Skin epidermis (tissue), 12 donors: ENCODE measurements at regions not wholly inside any gene's neighbourhood (a gene's known extent, or its start where the extent isn't known, plus 50 kb on each side); places are given as distances from the start of the nearest gene placed in this dataset.
A peak's percentile ranks its signal among the peaks of the same experiment; 100 is the strongest.

Experiments
- H3K27ac ChIP-seq, 21 experiments: fragments of 200-600 bp; sonication (generic) in 11 of 21; one replicate each; pipeline ENCODE4 v1.5.0; 2020; ENCODE audit warnings: mild to moderate bottlenecking in 3 of 21, inconsistent platforms in 2 of 21, moderate library complexity in 2 of 21
- H3K4me3 ChIP-seq, 7 experiments: fragments of 200-600 bp; sonication (generic) in 2 of 7; one replicate each; pipeline ENCODE4 v1.5.0; 2020; ENCODE audit warnings: inconsistent platforms in 2 of 7, mild to moderate bottlenecking in 2 of 7, moderate library complexity in 1 of 7

DNA sequence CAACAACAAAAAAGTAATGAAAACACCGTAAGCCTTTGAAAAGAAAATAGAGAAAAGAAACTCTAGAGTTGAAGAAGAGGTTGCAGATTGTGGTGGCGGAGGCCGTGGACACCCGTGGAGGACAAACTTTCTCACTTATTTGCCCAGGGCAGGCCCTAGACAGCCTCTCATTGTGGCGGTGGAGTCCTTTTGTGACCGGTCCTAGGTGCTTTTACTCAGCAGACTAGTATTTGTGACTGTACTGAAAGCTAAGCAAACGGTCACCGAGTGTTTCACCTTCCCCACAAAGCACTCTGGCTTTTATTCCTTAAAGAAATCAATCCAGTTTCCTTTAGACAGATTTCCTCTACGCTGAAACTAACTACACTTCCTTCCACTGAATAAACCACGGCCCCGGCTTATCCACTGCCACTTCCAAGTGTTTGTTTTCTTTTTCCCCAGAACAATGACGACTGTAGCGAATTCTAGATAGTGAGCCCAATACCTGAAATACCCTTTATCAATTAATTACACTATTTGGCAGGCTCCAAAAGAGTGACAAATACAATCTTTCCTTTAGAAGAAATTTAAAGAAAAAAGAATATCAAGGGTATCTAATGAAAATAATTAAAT is 210.2 kb upstream of the TARS1 start:
- H3K27ac ChIP-seq = peak overlapping the region in 2 of 21 experiments; percentile 14 to 21
- H3K4me3 ChIP-seq = no peak overlapping the region

DNA sequence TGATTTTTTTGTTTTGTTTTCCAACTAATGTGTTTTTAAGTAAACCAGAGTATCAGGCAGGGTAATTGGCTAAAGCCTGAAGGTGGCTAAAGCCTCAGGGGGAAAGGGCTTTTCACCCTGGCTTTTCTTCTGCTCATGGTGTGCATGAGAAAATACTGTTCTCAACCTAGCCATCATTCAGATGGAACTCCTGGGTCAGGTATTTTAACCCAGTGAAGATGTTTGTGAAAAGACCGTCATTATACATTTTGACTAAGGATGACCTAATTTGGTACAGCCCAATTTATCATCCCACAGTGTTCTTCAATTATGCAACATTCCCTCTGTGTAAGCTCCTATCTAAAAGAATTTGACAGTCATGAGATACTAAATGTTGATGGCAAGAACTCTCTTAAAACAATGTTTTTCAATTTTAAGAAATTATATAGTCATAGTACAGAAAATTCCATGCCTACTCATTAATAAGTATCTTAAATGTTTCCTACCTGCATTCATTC is 209.5 kb upstream of the TARS1 start:
- no peak overlapping the region for H3K4me3 ChIP-seq
- H3K27ac ChIP-seq = no peak overlapping the region

DNA sequence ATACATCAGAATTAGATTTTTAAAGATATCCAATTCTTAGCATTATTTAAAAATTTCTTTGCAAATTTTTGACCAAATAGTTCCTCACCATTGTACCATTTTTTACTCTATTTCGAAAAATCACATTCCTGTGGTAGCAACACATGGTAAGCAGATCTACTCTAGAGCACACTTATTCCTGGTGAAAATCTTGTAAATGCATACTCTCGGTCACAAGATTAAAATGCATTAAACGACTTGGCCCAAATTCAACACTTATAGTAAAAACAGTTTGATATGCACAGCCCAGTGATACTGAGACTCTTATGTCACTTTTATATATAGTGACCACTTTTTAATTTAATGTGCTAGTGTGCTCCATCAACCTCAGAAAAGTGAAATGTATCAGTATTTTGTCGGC is 208.8 kb upstream of the TARS1 start:
- Histone ChIP-seq H3K27ac (no peak overlapping the region), H3K4me3 (no peak overlapping the region)

DNA sequence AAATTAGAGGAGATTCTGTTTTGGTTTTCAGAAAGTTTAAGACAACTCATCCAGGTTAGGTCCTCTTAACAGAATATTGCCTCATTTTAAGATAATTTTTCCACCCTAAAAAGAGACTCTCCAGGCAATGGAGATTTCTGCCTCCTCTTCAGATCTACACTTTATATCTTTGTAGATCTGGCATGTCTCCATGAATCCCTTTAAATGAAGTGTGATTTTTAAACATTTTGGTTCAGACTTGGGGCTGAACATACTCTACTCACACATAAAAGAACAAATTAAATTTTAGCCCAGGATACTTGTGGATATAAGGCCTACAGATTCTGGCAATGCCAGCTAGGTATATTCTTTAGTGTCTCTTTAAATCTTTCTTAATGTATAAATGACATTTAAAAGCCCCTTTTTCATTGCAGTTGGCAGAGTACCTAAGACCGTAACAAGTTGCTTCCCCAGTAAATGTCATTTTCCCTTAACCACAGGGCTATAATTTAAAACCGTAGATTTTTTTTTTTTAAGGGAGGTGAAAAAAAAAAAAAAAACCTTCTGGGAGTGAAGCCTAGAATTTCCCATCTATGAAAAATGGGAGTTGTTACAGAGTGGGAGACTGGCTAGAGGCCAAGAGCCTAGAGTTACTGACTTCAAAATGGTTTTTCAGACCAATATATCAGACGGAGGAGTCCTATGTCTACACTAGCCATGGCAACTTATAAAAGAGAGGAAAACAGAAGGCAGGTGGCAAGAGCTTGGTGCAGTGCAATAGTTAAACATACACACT is 207.8 kb upstream of the TARS1 start:
- Histone ChIP-seq H3K27ac (no peak overlapping the region), H3K4me3 (no peak overlapping the region)

DNA sequence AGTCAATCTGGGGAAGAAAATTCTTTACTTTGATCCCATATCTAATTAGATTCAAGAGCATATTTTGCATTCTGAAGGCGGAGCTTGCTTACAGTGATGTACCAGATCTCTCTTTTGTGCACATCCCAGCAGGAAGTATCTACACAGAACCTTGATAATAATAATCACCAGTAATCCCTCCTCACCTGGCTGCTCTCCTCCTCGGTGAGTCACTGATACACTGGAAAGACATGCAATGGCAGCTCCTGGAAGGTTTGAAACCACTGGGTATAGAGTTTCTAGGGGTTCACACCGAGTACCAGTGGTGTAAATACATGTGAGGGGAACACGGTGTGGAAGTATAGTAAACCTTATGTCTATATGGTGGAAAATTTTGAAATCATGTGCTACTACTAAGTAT is 205.5 kb upstream of the TARS1 start:
- no peak overlapping the region for H3K4me3 ChIP-seq
- H3K27ac ChIP-seq = no peak overlapping the region

DNA sequence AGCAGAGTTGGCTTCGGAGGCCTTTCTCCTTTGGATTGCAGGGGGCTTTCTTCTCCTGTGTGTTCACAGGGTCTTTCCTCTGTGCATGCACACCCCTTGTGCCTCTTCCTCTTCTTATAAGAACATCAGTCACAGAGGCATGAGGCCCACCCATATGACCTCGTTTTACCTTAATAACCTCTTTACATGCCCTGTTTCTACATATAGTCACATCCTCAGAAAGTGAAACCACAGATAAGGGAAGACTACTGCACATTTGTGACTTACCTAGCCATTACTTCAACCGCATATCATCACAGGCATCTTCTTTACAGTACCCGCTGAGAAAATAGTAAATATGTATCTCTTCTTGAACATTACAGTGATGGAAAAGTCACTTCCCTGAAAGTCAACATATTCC is 204.9 kb upstream of the TARS1 start:
- H3K27ac ChIP-seq = no peak overlapping the region
- no peak overlapping the region for H3K4me3 ChIP-seq

DNA sequence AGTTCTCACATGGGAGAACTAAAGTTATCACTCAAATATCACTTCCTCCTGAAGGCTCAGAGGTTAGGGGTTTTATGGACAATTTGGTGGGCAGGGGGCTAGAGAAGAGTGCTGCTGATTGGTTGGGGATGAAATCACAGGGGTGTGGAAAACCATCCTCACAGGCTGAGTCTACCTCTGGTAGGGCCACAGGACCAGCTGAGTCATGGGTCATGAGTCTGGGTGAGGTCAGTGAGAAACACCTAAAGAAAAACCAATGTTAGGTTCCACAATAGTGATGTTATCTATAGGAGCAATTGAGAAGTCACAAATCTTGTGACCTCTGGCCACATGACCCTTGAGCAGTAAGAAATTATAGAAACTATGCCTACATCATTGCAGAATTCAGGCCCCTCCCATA is 203.3 kb upstream of the TARS1 start:
- no peak overlapping the region for H3K27ac ChIP-seq
- no peak overlapping the region for H3K4me3 ChIP-seq

DNA sequence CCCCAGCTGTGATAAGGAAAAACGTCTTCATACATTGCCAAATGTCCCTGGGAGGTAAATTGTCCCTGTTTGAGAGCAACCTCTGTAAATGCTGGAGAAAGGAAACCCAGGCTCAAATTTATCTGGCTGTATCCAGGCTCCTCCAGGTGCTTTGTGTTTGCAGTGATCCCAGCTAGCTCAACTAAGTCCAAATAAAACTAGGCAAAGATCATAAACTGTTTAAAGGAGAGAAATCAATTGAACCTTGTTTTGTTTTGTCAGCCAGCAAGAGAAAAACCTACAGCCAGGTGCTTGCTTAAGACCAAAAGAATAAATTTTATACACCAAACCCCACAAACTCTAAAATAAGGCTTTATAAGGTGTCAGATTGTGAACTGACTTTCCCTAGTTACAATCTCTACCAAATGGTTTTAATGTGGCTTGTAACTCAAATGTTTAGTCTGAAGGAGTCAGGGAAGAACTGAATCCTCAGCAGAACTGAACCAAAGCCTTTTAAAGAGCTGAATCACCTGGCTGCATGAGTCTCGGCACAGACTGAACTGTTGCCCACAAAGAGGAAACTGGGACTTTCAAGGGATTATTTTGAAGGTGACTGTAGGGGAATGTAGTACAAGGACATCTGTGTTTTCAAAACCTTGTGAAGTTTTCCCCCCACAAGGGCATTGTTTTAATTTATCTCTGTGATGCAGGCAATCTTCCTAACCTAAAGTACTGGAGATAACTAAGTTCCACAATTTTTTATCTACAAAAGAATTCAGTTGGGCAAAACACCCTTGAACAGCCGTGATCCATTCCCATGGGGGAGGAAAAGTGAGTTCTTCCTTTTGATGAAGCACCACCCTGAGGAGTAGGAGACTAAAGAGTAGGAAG is 201.7 kb upstream of the TARS1 start:
- no peak overlapping the region for H3K4me3 ChIP-seq
- H3K27ac ChIP-seq = no peak overlapping the region

DNA sequence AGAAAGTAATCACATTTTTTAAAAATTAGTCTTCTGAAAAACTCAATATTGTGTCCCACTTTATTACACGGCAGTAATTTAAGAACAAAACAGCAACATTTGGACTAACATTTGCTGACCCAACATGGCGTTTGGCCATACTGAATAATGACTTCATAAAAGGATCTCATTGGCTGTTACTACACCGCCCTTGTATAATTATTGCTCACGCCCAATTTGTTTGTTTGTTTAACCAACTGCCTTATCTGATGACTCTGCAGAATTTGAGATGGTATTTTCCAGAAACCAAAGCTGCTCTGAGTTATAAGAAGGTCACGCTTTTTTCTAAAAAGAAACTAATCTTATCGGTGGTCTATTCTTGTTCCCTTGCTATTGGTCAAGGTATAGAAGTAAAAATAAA is 200.2 kb upstream of the TARS1 start:
- no peak overlapping the region for H3K4me3 ChIP-seq
- H3K27ac ChIP-seq = no peak overlapping the region

DNA sequence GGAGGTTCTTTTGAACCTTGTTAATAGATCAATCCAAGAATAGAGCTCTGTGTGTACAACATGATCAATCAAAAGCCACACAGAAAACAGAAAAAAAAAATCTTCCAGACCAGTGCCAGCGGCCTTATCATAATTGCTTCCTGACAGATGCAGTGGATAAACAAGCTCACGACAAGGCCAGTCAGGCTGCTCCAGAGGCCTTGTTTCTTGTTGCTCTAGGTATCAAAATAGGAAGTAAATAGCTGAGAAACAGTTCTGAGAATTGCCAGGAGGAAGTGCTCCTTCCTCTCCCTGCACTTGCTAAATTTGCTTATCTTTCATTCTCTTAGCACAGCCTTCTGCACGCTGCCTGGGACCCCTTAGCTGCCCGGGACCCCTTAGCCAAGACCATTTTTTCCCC is 199.0 kb upstream of the TARS1 start:
- Histone ChIP-seq H3K4me3 (no peak overlapping the region), H3K27ac (peak overlapping the region in 1 of 21 experiments; percentile 19)

DNA sequence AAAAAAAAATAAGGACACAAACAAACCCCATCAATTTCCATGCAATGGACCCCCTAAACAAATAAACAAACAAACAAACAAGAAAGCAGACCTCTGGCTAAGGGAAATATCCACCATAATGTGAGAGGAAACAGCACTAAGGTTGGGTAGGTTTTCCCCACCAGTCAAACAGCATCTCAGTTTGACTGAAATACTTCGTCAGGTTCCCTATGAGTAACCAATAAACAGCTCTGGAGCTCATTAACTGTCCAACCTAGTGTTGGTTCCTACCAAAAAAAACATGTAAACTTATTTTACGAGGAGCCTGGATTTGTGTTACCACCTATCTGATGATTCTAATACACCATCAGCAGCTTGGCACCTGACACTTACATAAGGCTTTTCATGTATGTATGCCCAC is 198.5 kb upstream of the TARS1 start:
- Histone ChIP-seq H3K4me3 (no peak overlapping the region), H3K27ac (no peak overlapping the region)

DNA sequence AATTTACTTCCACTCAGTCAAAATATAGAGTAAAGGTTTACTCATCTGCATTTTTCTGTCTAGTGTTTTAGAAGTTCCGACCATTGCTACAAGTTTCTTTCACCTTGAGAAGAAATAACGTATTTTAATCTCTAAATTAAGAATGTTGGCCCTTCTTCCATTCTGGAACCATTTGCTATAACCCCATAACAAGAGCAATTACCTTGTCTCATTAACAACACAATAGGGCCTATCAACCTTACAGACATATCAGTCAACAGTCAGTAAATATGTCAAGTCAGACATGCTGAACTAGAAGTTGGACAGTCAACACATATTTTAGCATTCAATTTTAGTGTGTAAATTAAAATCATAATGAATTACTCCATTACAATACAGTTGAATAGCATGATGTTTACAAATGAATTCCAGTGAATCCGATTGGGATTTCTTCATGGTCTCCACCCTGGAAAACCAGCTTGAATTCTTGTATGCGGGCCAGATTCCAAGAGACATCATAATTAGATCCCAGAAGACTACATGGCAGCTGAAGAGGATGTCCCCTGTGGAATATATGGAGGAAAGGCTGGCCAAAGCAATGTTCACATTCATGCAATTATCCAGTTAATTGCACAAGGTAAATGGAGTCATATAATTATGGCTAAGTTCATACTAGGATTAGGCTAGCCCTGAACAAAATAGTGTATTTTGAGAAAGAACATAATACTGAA is 196.2 kb upstream of the TARS1 start:
- Histone ChIP-seq H3K4me3 (no peak overlapping the region), H3K27ac (no peak overlapping the region)

DNA sequence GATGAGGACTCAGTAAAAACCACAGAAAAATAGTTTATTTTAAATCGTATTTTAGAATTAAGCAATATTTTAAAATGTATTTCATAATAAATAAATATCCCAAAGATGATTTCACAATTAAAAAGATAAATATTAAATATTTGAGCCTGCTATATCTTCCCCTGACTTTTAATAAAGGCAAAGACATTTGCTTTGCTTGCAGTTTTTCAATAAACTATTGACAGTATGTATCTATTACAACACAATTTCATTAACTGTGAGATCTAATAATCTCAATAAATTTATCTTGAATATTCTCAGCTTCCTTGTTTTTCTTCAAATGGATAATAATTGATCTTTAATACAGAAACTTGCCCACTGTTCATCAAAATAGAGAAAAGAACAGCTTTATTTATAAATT is 186.2 kb upstream of the TARS1 start:
- Histone ChIP-seq H3K4me3 (no peak overlapping the region), H3K27ac (no peak overlapping the region)

DNA sequence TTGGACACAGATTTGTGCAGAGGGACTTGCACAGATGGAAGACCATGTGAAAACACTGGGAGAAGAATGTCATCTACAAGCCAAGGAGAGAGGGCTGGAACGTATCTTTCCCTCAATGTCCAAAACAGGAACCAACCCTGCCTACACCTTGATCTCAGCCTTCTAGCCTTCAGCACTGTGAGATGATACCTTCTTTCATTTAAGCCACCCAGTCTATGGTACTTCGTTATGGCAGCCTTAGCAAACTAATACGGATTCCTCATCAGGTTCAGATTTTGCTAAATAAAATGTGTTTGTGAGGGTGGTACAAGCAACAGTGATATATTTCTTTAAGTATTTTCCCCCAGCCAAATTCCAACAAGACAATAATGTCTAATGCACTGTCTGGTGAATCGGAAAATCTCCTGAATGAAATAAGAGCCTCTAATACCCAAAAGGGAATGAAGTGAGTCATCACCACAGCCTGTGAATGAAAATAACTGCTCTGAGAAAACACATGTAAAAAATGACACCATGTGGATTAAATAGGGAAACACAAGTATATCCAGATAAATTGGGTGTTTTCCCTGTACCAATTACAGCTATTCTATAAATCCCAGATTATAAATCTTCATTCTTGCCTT is 182.8 kb upstream of the TARS1 start:
- Histone ChIP-seq H3K27ac (no peak overlapping the region), H3K4me3 (no peak overlapping the region)

DNA sequence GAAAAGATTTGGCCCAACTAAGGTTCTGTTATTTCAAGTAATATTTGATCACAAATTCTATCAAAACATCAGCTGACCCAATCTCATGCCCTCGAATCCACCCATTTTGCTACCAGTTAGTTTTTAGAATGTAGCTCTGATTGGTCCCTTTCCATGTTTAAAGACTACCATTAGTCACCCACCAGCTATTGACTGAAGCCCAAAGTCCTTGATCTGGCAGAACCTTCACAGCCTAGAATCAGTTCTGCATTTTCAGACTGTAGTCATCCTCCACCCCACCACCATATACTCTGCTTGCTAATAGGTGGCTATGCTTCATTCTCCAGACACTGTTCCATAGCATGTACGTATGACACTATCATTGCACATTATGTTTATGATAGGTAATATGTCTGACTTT is 182.2 kb upstream of the TARS1 start:
- H3K4me3 ChIP-seq = no peak overlapping the region

DNA sequence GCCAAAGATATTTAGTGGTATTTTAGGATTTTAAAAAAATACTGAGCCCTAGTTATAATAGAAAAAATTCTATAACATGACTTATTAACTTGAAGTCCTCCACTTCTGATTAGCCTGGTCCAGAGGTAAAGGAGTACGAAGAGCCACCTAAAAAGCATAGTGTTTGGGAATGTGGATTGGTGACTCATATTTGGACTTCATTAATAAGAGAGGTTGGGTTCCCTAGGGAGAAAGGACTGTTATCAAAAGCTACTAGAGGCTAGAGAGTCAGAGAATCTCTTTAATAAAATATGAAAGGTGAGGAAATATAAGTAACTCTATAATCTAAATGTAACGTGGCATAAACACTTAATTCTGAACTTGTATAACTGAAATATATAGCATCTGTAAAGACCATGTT is 180.7 kb upstream of the TARS1 start:
- Histone ChIP-seq H3K4me3 (no peak overlapping the region), H3K27ac (no peak overlapping the region)

More for the DNA sequence above, 182.2 kb upstream of the TARS1 start:
- H3K27ac ChIP-seq = no peak overlapping the region

DNA sequence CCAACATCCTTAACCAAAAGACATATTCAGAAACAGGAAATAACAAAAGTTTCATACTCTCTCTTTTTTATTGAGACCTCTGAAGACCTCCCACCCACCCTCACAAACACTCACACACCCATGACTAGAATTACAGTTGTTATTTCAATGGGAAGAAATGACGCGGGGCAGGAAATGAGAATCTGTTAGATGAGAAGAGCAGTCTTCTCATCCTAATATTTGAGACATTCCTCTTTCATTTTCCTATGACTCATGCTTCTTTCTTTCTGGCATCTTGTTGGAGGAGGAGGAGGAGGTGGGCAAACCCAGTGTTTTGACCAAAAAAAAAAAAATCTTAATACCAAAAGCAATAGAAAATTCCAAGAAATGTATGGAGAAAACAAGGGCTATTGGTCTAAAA is 179.5 kb upstream of the TARS1 start:
- Histone ChIP-seq H3K4me3 (no peak overlapping the region), H3K27ac (peak overlapping the region in 1 of 21 experiments; percentile 5)

DNA sequence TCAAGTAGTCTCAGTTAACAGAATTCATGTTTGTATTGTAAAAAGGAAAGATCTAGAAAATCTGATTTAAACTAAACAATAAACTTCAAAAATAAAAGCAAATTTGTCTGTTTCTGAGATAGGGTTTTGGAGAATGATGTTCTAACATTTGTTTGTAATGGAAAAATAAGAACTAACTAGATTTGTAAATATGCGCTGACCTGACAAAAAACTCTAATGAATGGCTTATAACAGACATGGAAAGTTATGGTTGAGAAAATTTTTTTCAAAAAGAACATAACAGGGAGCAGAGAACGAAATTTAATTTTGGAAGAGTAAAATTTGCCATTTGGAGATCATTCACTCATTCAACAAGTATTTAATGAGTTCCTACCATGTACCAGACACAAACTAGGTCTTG is 179.0 kb upstream of the TARS1 start:
- H3K4me3 ChIP-seq = no peak overlapping the region

DNA sequence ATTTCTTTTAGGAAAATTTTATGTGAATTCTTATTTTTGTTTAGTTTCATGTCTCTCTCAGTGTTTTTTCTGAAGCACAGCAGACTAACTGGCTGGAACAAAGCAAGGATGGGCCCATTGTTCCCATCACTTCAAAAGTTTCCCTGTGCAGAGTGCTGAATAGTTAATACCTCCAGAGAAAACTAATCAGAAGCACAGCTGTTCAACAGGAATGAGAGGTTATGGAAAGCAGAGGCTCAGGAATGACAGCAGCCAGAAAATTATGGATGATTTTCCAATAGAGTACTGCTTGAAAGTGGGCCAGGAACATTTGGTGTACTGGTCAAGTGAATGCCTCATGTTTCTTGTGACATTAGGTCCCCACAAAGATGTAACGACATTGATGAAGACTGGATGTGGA is 173.0 kb upstream of the TARS1 start:
- Histone ChIP-seq H3K4me3 (no peak overlapping the region), H3K27ac (no peak overlapping the region)

More for the DNA sequence above, 179.0 kb upstream of the TARS1 start:
- no peak overlapping the region for H3K27ac ChIP-seq

DNA sequence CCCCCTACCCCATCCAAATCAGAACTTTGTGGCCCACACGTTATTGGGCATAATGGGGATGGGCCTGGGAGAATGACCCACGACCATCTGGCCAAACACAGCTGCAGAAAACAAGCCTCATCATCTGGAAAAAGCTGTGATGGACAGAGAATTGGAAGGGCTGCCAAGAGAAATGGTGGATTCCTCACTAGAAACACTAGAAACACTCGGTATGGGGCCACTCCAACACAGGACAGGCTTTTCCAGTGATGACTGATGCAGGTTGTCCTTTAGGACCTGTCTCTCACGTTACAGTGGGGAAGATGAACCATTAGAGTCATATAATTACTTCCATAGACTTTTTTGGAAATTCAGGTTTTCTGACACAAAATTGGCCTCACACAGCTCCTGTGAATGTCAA is 172.4 kb upstream of the TARS1 start:
- H3K27ac ChIP-seq = no peak overlapping the region
- H3K4me3 ChIP-seq = no peak overlapping the region
